ENCODE measurements at regions not wholly inside any gene's neighbourhood (a gene's known extent, or its start where the extent isn't known, plus 50 kb on each side); places are given as distances from the start of the nearest gene placed in this dataset.

DNA sequence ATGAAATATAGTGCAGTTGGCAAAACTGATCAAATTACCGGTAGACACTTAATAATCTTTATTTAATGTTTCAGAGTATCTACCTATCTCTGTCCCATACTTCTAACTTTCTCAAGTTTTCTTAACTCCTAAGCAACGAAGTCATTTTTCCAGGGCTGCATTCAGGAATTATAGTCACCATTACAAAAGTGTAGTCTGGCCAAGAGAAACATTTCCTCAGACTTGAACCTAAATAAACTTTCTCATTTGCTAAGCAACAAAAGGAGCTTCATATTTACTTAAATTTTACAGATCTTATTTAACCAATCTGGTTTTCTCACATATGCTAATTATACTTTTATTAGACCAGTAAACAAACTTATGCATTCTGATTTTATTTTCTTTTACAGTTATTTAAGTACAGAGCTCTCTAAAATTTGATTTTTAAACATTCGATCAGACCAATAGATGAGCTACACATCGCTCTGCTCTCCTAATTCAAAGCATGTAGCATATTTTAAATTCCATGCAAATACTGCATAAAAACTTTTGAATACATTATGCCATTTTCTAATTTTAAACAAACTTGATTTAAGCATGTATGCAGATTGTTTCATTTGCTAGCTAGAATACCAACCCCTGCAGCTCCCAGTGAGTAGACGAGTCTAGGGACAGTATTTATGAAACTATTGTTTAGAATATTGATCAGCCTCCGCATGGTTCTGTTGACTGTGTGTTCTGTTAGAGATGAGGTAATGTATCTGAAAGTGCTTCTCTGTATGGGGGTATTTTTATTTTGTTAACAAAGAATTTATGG is 201.4 kb downstream of the CHRM3 start:
- TF ChIP-seq POLR2A (IDR thresholded peaks at IDR 0.05): no peak
- TF ChIP-seq, protein P1, sequence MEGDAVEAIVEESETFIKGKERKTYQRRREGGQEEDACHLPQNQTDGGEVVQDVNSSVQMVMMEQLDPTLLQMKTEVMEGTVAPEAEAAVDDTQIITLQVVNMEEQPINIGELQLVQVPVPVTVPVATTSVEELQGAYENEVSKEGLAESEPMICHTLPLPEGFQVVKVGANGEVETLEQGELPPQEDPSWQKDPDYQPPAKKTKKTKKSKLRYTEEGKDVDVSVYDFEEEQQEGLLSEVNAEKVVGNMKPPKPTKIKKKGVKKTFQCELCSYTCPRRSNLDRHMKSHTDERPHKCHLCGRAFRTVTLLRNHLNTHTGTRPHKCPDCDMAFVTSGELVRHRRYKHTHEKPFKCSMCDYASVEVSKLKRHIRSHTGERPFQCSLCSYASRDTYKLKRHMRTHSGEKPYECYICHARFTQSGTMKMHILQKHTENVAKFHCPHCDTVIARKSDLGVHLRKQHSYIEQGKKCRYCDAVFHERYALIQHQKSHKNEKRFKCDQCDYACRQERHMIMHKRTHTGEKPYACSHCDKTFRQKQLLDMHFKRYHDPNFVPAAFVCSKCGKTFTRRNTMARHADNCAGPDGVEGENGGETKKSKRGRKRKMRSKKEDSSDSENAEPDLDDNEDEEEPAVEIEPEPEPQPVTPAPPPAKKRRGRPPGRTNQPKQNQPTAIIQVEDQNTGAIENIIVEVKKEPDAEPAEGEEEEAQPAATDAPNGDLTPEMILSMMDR (IDR thresholded peaks at IDR 0.05): no peak

Data from breast epithelium (tissue), 3 donors.